Erythroblast (primary cell): ENCODE measurements at regions not wholly inside any gene's neighbourhood (a gene's known extent, or its start where the extent isn't known, plus 50 kb on each side); places are given as distances from the start of the nearest gene placed in this dataset.
"Not testable (repeated sequence)": the region's sequence is repeated elsewhere in the genome, so short reads cannot be mapped to it uniquely, and the experiment has no call there.

Source experiments
- DNase-seq, 2 experiments: peaks; one replicate each; lab custom pipeline; 2025; lab: John Stamatoyannopoulos, UW
- GATA1 ChIP-seq: IDR thresholded peaks from 2 replicates; pipeline ENCODE4 v1.6.1; 2011; ENCODE audit warnings: low read depth, mild to moderate bottlenecking, control low read depth, low read length, moderate library complexity
- POLR2A ChIP-seq: IDR thresholded peaks from 2 replicates; pipeline ENCODE4 v1.6.1; 2011; ENCODE audit warnings: mild to moderate bottlenecking, low read length

- no peak for DNase-seq
- TF ChIP-seq GATA1 = no peak
- TF ChIP-seq POLR2A = no peak
Measured at GRCh38 chr19:30240904-30241695, 131.1 kb upstream of the ZNF536 start.

- TF ChIP-seq POLR2A (no peak), GATA1 (no peak)
- DNase-seq = no peak
Measured at GRCh38 chr19:30244533-30244932, 127.7 kb upstream of the ZNF536 start.

- DNase-seq = no peak
- TF ChIP-seq POLR2A (no peak), GATA1 (no peak)
Measured at GRCh38 chr19:30245401-30246039, 126.7 kb upstream of the ZNF536 start.

DNA sequence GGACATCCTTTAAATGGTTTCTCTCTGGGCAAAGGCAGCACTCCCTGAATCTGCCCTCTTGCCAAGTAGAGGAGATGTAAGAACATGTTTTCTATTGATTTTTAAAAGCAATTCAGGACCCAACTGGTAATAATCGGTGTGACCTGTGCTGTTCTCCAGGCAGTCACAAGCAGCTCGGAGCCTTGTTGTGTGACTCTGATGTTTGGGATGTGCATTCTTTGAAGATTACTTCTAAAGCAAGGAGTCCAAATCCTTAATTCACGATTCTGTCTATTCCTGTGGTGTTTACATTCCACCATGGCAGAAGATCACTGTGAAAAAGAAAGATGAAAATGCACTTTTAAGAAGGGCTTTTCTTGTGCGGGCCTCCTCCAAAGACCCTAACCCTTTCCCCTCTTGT is 122.3 kb upstream of the ZNF536 start:
- DNase-seq = no peak
- no peak for TF ChIP-seq POLR2A
- TF ChIP-seq GATA1 = no peak

GRCh38 chr19:30252214-30252613 is 120.0 kb upstream of the ZNF536 start:
- DNase-seq = no peak
- TF ChIP-seq POLR2A (no peak), GATA1 (no peak)

DNA sequence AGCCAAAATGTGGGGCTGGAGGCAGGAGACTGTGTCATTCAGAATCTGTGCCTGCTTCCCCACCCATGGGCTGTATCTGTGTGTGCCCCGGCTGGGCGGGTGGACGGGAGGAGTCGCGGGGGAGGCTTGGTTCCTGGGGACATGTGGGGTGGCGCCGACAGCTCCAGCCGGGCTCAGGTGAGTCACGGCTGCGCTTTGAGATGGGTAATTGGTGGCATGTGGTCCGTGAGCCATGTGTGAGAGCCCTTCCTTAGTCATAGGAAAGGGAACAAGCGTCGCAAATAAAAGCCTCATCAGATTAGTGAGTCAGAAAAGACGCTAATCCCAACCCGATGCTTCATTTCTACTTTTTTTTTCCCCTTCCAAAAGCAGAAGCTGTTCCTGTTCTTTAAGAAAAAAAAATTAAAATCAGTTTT is 118.6 kb upstream of the ZNF536 start:
- TF ChIP-seq GATA1 = no peak
- no peak for TF ChIP-seq POLR2A
- no peak for DNase-seq

GRCh38 chr19:30254158-30254557 is 118.0 kb upstream of the ZNF536 start:
- no peak for DNase-seq
- TF ChIP-seq POLR2A (no peak), GATA1 (no peak)

DNA sequence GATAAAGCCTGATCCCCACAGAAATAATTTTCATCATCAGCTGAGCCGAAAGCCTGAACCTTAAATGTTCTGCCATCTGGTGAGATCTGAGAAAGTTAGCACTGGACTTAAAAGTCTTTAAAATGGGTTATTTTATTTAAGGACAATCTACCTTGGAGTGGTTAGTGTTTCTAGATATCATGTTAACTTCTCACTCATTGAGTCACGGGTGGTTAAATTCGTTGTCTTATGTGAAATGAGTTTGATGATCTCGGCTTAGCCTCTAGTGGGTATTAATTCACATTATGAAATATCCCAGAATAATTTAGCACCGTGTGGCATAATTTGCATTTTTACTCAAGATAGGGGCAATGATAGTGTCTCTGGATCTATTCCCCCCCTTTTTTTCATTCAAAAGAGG is 117.4 kb upstream of the ZNF536 start:
- no peak for DNase-seq
- no peak for TF ChIP-seq POLR2A
- no peak for TF ChIP-seq GATA1

DNA sequence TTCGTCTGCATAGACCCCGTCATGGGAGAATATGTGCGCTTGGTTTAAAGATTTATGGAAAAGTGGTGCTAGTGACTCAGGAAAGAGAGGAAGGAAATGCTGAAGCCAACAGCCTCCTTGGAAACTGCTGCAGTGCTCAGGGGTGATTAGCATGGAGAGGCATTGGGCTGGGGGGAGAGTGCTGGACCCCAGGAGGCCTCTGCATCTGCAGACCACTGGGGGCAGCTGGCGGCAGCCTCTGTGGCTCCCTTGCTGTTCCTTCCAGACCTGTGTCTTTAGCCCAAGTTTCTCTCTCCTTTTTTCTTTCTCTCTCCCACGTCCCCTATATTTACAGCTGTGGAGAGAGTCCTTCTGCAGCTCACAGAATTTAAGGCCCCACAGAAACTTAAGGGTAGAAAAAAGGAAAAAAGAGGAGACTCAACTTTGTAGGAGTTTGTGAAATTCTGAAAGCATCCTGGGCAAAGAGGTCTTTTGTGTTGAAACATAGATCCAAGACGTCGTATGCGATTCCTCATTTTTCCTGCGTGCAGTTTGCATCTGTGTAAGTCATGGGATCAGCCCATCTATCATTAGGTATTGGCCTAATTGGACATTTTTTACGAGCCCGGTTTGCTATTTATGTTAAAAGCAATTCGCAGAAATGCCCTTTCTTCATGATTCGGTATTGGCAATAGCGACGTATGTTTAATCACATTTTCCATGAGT is 116.2 kb upstream of the ZNF536 start:
- no peak for DNase-seq

DNA sequence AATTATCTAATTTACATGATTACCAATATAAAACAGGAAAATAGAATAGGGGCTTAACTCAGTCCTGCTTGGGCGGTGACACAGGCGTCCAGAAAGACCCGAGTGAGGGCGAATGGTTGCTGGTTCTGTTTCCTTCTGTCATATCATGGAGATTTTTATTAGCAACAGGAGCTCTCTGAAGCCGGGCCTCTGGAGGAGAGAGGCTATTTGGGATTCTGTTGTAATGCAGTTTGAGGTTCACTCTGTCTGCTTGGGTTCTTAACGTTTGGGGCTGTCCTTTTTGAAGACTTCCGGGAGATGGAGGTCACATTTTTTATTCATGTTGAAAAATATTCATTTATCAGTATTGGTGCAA is 115.7 kb upstream of the ZNF536 start:
- TF ChIP-seq GATA1 (no peak), POLR2A (no peak)
- DNase-seq = no peak

More for the DNA sequence above, 116.2 kb upstream of the ZNF536 start:
- TF ChIP-seq POLR2A = no peak
- TF ChIP-seq GATA1 = no peak

GRCh38 chr19:30263830-30264381 is 108.3 kb upstream of the ZNF536 start:
- TF ChIP-seq POLR2A = no peak
- no peak for DNase-seq

DNA sequence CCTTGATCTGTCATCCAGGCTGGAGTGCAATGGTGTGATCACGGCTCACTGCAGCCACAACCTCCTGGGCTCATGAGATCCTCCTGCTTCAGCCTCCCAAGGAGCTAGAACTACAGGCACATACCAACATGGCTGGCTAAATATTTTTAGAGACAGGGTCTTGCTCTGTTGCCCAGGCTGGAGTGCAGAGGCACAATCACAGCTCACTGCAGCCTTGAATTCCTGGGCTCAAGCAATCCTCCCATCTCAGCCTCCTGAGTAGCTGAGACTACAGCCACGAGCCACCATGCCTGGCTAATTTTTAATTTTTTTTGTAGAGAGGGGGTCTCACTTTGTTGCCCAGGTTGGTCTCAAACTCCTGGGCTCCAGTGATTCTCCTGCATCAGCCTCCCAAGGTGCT is 106.3 kb upstream of the ZNF536 start:
- not testable (repeated sequence) for DNase-seq

GRCh38 chr19:30266687-30267086 is 105.5 kb upstream of the ZNF536 start:
- TF ChIP-seq POLR2A = no peak
- no peak for DNase-seq

- no peak for TF ChIP-seq GATA1
- TF ChIP-seq POLR2A = no peak
- DNase-seq = no peak
Measured at GRCh38 chr19:30267332-30267731, 104.9 kb upstream of the ZNF536 start.

DNA sequence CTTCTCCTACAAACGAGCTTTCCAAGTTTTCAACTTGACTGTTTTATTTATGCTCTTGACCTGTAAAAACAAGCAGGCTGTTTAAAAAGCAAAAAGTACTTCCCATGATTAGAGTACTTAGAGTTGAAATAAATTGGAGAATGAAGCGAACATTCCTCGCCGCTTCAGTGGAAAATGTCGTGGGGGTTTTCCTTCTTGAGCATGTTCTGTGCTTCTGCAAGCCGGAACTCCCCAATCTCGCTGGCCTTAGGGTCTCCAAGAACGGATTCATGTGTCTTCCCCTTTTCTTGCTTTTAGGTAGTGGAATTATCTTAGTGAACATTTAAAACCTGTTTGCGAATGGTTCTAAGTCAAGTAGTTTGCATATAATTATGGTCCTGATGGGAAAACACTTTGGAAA is 103.6 kb upstream of the ZNF536 start:
- DNase-seq = no peak
- no peak for TF ChIP-seq POLR2A
- no peak for TF ChIP-seq GATA1
